ENCODE measurements at regions not wholly inside any gene's neighbourhood (a gene's known extent, or its start where the extent isn't known, plus 50 kb on each side); places are given as distances from the start of the nearest gene placed in this dataset.
A peak's percentile ranks its signal among the peaks of the same experiment; 100 is the strongest.

- Histone ChIP-seq H3K23ac (ENCODE audit: low read length) (no peak overlapping the region), H4K5ac (ENCODE audit: low read length) (no peak overlapping the region), H3K4ac (ENCODE audit: low read depth, low read length) (no peak overlapping the region), H3K36me3 (ENCODE audit: control insufficient read depth, insufficient read depth, low read length) (no peaks in the 10 kb centered on the region), H2BK15ac (replicated peaks; ENCODE audit: low read depth) (no peak overlapping the region), H3K27me3 (ENCODE audit: insufficient read depth, low read length, poor library complexity) (no peaks in the 10 kb centered on the region), H2BK120ac (ENCODE audit: low read depth, low read length) (no peak overlapping the region), H3K18ac (ENCODE audit: low read length) (no peak overlapping the region), H3K79me1 (ENCODE audit: low read length) (no peaks in the 10 kb centered on the region), H3K79me2 (ENCODE audit: control insufficient read depth, insufficient read depth, low read length) (no peaks in the 10 kb centered on the region), H4K8ac (ENCODE audit: low read depth, low read length) (no peak overlapping the region), H3K27ac (ENCODE audit: low read depth, low read length) (no peak overlapping the region), H3K4me3 (ENCODE audit: low read length) (no peak overlapping the region), H3K9ac (ENCODE audit: low read length) (no peak overlapping the region), H3K4me1 (ENCODE audit: control insufficient read depth, low read depth, low read length) (no peaks in the 10 kb centered on the region), H3K4me2 (ENCODE audit: low read length) (no peak overlapping the region), H2BK5ac (ENCODE audit: low read length) (no peak overlapping the region), H2AK5ac (ENCODE audit: low read length) (no peak overlapping the region), H3K56ac (ENCODE audit: low read length) (no peak overlapping the region)
- DNase-seq, result no peak
- WGBS (ENCODE audit: extremely low coverage, insufficient coverage, low lambda C conversion rate), result no CpG with 5 or more reads among the region's 8 CpGs
Observed at GRCh38 chr3:132230156-132231000, 86.8 kb upstream of the ACP3 start.

GRCh38 chr3:132231633-132232032 is 85.6 kb upstream of the ACP3 start:
- Histone ChIP-seq H3K9ac (ENCODE audit: low read length) (no peak overlapping the region), H4K5ac (ENCODE audit: low read length) (no peak overlapping the region), H3K4ac (ENCODE audit: low read depth, low read length) (no peak overlapping the region), H2BK15ac (replicated peaks; ENCODE audit: low read depth) (no peak overlapping the region), H2BK5ac (ENCODE audit: low read length) (no peak overlapping the region), H3K18ac (ENCODE audit: low read length) (no peak overlapping the region), H3K27ac (ENCODE audit: low read depth, low read length) (no peak overlapping the region), H3K23ac (ENCODE audit: low read length) (no peak overlapping the region), H3K27me3 (ENCODE audit: insufficient read depth, low read length, poor library complexity) (no peaks in the 10 kb centered on the region), H2AK5ac (ENCODE audit: low read length) (no peak overlapping the region), H3K36me3 (ENCODE audit: control insufficient read depth, insufficient read depth, low read length) (no peaks in the 10 kb centered on the region), H3K4me3 (ENCODE audit: low read length) (no peak overlapping the region), H3K4me1 (ENCODE audit: control insufficient read depth, low read depth, low read length) (no peaks in the 10 kb centered on the region), H4K8ac (ENCODE audit: low read depth, low read length) (no peak overlapping the region), H3K4me2 (ENCODE audit: low read length) (no peak overlapping the region), H2BK120ac (ENCODE audit: low read depth, low read length) (no peak overlapping the region), H3K79me1 (ENCODE audit: low read length) (no peaks in the 10 kb centered on the region), H3K56ac (ENCODE audit: low read length) (no peak overlapping the region), H3K79me2 (ENCODE audit: control insufficient read depth, insufficient read depth, low read length) (no peaks in the 10 kb centered on the region)
- peak; percentile 27 for DNase-seq

- no peaks in the 10 kb centered on the region for H3K4me1 ChIP-seq (ENCODE audit: control insufficient read depth, low read depth, low read length)
- no peaks in the 10 kb centered on the region for H3K79me2 ChIP-seq (ENCODE audit: control insufficient read depth, insufficient read depth, low read length)
- no CpG with 5 or more reads among the region's 2 CpGs for WGBS (ENCODE audit: extremely low coverage, insufficient coverage, low lambda C conversion rate)
- no peak overlapping the region for H3K56ac ChIP-seq (ENCODE audit: low read length)
- no peak overlapping the region for H2BK5ac ChIP-seq (ENCODE audit: low read length)
- H4K5ac ChIP-seq (ENCODE audit: low read length), result no peak overlapping the region
- no peak for DNase-seq
- no peak overlapping the region for H3K4ac ChIP-seq (ENCODE audit: low read depth, low read length)
- no peak overlapping the region for H4K8ac ChIP-seq (ENCODE audit: low read depth, low read length)
- H3K27me3 ChIP-seq (ENCODE audit: insufficient read depth, low read length, poor library complexity), result no peaks in the 10 kb centered on the region
- no peaks in the 10 kb centered on the region for H3K79me1 ChIP-seq (ENCODE audit: low read length)
- no peak overlapping the region for H3K27ac ChIP-seq (ENCODE audit: low read depth, low read length)
- H3K36me3 ChIP-seq (ENCODE audit: control insufficient read depth, insufficient read depth, low read length), result no peaks in the 10 kb centered on the region
- H2BK120ac ChIP-seq (ENCODE audit: low read depth, low read length), result no peak overlapping the region
- no peak overlapping the region for H3K4me2 ChIP-seq (ENCODE audit: low read length)
- no peak overlapping the region for H3K18ac ChIP-seq (ENCODE audit: low read length)
- H2BK15ac ChIP-seq (replicated peaks; ENCODE audit: low read depth), result no peak overlapping the region
- H3K4me3 ChIP-seq (ENCODE audit: low read length), result no peak overlapping the region
- H2AK5ac ChIP-seq (ENCODE audit: low read length), result no peak overlapping the region
- no peak overlapping the region for H3K9ac ChIP-seq (ENCODE audit: low read length)
- H3K23ac ChIP-seq (ENCODE audit: low read length), result no peak overlapping the region
Observed at GRCh38 chr3:132232231-132232792, 84.9 kb upstream of the ACP3 start.

- H3K9ac ChIP-seq (ENCODE audit: low read length), result no peak overlapping the region
- H3K36me3 ChIP-seq (ENCODE audit: control insufficient read depth, insufficient read depth, low read length), result no peaks in the 10 kb centered on the region
- H3K4ac ChIP-seq (ENCODE audit: low read depth, low read length), result no peak overlapping the region
- no peak overlapping the region for H2AK5ac ChIP-seq (ENCODE audit: low read length)
- no peak overlapping the region for H2BK120ac ChIP-seq (ENCODE audit: low read depth, low read length)
- no peak overlapping the region for H4K5ac ChIP-seq (ENCODE audit: low read length)
- no peak overlapping the region for H2BK15ac ChIP-seq (replicated peaks; ENCODE audit: low read depth)
- DNase-seq, result no peak
- no peak overlapping the region for H3K18ac ChIP-seq (ENCODE audit: low read length)
- no peaks in the 10 kb centered on the region for H3K79me2 ChIP-seq (ENCODE audit: control insufficient read depth, insufficient read depth, low read length)
- WGBS (ENCODE audit: extremely low coverage, insufficient coverage, low lambda C conversion rate), result no CpG with 5 or more reads among the region's 4 CpGs
- H3K27me3 ChIP-seq (ENCODE audit: insufficient read depth, low read length, poor library complexity), result no peaks in the 10 kb centered on the region
- H4K8ac ChIP-seq (ENCODE audit: low read depth, low read length), result no peak overlapping the region
- no peak overlapping the region for H3K27ac ChIP-seq (ENCODE audit: low read depth, low read length)
- no peaks in the 10 kb centered on the region for H3K79me1 ChIP-seq (ENCODE audit: low read length)
- H3K56ac ChIP-seq (ENCODE audit: low read length), result no peak overlapping the region
- no peak overlapping the region for H3K23ac ChIP-seq (ENCODE audit: low read length)
- no peaks in the 10 kb centered on the region for H3K4me1 ChIP-seq (ENCODE audit: control insufficient read depth, low read depth, low read length)
- H3K4me3 ChIP-seq (ENCODE audit: low read length), result no peak overlapping the region
- no peak overlapping the region for H2BK5ac ChIP-seq (ENCODE audit: low read length)
- H3K4me2 ChIP-seq (ENCODE audit: low read length), result no peak overlapping the region
Observed at GRCh38 chr3:132236701-132237651, 80.2 kb upstream of the ACP3 start.

- H3K27ac ChIP-seq (ENCODE audit: low read depth, low read length), result no peak overlapping the region
- H3K4me3 ChIP-seq (ENCODE audit: low read length), result no peak overlapping the region
- H2BK5ac ChIP-seq (ENCODE audit: low read length), result no peak overlapping the region
- no peak overlapping the region for H2AK5ac ChIP-seq (ENCODE audit: low read length)
- no peak overlapping the region for H3K9ac ChIP-seq (ENCODE audit: low read length)
- H3K27me3 ChIP-seq (ENCODE audit: insufficient read depth, low read length, poor library complexity), result no peaks in the 10 kb centered on the region
- H4K5ac ChIP-seq (ENCODE audit: low read length), result no peak overlapping the region
- H3K79me2 ChIP-seq (ENCODE audit: control insufficient read depth, insufficient read depth, low read length), result no peaks in the 10 kb centered on the region
- no peak overlapping the region for H3K4ac ChIP-seq (ENCODE audit: low read depth, low read length)
- H3K4me1 ChIP-seq (ENCODE audit: control insufficient read depth, low read depth, low read length), result no peaks in the 10 kb centered on the region
- H2BK120ac ChIP-seq (ENCODE audit: low read depth, low read length), result no peak overlapping the region
- no peak overlapping the region for H4K8ac ChIP-seq (ENCODE audit: low read depth, low read length)
- no peak for DNase-seq
- no peak overlapping the region for H3K18ac ChIP-seq (ENCODE audit: low read length)
- no peak overlapping the region for H3K56ac ChIP-seq (ENCODE audit: low read length)
- no peak overlapping the region for H3K4me2 ChIP-seq (ENCODE audit: low read length)
- no peak overlapping the region for H2BK15ac ChIP-seq (replicated peaks; ENCODE audit: low read depth)
- H3K79me1 ChIP-seq (ENCODE audit: low read length), result no peaks in the 10 kb centered on the region
- no peaks in the 10 kb centered on the region for H3K36me3 ChIP-seq (ENCODE audit: control insufficient read depth, insufficient read depth, low read length)
- H3K23ac ChIP-seq (ENCODE audit: low read length), result no peak overlapping the region
Observed at GRCh38 chr3:132237652-132238032, 79.6 kb upstream of the ACP3 start.

Data from mesendoderm (in vitro differentiated cells).